ENCODE measurements at regions not wholly inside any gene's neighbourhood (a gene's known extent, or its start where the extent isn't known, plus 50 kb on each side); places are given as distances from the start of the nearest gene placed in this dataset.

DNA sequence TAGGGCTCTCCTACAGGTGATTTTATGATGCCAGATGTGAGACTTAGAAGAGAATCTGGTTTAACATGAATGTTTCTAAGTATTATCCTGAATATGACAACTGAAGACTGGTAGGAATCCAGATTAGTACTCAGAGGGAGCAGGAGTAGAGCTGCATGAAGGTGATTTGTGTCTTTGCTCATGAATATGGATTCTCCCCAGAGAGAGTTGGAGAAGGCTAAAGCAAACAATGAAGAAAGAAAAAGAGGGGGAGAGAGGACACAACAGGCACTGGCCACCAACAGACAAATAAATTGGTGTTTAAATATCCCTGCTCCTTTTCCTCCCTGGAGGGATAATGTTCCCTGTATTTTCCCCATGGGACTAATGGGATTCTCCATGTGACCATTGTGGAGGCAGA, 427.0 kb upstream of the KLF12 start (continued):
- TF ChIP-seq, protein P1, sequence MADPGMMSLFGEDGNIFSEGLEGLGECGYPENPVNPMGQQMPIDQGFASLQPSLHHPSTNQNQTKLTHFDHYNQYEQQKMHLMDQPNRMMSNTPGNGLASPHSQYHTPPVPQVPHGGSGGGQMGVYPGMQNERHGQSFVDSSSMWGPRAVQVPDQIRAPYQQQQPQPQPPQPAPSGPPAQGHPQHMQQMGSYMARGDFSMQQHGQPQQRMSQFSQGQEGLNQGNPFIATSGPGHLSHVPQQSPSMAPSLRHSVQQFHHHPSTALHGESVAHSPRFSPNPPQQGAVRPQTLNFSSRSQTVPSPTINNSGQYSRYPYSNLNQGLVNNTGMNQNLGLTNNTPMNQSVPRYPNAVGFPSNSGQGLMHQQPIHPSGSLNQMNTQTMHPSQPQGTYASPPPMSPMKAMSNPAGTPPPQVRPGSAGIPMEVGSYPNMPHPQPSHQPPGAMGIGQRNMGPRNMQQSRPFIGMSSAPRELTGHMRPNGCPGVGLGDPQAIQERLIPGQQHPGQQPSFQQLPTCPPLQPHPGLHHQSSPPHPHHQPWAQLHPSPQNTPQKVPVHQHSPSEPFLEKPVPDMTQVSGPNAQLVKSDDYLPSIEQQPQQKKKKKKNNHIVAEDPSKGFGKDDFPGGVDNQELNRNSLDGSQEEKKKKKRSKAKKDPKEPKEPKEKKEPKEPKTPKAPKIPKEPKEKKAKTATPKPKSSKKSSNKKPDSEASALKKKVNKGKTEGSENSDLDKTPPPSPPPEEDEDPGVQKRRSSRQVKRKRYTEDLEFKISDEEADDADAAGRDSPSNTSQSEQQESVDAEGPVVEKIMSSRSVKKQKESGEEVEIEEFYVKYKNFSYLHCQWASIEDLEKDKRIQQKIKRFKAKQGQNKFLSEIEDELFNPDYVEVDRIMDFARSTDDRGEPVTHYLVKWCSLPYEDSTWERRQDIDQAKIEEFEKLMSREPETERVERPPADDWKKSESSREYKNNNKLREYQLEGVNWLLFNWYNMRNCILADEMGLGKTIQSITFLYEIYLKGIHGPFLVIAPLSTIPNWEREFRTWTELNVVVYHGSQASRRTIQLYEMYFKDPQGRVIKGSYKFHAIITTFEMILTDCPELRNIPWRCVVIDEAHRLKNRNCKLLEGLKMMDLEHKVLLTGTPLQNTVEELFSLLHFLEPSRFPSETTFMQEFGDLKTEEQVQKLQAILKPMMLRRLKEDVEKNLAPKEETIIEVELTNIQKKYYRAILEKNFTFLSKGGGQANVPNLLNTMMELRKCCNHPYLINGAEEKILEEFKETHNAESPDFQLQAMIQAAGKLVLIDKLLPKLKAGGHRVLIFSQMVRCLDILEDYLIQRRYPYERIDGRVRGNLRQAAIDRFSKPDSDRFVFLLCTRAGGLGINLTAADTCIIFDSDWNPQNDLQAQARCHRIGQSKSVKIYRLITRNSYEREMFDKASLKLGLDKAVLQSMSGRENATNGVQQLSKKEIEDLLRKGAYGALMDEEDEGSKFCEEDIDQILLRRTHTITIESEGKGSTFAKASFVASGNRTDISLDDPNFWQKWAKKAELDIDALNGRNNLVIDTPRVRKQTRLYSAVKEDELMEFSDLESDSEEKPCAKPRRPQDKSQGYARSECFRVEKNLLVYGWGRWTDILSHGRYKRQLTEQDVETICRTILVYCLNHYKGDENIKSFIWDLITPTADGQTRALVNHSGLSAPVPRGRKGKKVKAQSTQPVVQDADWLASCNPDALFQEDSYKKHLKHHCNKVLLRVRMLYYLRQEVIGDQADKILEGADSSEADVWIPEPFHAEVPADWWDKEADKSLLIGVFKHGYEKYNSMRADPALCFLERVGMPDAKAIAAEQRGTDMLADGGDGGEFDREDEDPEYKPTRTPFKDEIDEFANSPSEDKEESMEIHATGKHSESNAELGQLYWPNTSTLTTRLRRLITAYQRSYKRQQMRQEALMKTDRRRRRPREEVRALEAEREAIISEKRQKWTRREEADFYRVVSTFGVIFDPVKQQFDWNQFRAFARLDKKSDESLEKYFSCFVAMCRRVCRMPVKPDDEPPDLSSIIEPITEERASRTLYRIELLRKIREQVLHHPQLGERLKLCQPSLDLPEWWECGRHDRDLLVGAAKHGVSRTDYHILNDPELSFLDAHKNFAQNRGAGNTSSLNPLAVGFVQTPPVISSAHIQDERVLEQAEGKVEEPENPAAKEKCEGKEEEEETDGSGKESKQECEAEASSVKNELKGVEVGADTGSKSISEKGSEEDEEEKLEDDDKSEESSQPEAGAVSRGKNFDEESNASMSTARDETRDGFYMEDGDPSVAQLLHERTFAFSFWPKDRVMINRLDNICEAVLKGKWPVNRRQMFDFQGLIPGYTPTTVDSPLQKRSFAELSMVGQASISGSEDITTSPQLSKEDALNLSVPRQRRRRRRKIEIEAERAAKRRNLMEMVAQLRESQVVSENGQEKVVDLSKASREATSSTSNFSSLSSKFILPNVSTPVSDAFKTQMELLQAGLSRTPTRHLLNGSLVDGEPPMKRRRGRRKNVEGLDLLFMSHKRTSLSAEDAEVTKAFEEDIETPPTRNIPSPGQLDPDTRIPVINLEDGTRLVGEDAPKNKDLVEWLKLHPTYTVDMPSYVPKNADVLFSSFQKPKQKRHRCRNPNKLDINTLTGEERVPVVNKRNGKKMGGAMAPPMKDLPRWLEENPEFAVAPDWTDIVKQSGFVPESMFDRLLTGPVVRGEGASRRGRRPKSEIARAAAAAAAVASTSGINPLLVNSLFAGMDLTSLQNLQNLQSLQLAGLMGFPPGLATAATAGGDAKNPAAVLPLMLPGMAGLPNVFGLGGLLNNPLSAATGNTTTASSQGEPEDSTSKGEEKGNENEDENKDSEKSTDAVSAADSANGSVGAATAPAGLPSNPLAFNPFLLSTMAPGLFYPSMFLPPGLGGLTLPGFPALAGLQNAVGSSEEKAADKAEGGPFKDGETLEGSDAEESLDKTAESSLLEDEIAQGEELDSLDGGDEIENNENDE (IDR thresholded peaks at IDR 0.05; ENCODE audit: insufficient replicate concordance, low read length): no peak
- TF ChIP-seq CBX5 (IDR thresholded peaks at IDR 0.05; ENCODE audit: low read depth, low read length): no peak
- no peak for TF ChIP-seq CTBP2 (IDR thresholded peaks at IDR 0.05; ENCODE audit: borderline replicate concordance, insufficient read depth, insufficient read length, low read length)
- TF ChIP-seq CHD2 (IDR thresholded peaks at IDR 0.05; ENCODE audit: low read length): no peak
- TF ChIP-seq SP1 (IDR thresholded peaks at IDR 0.05; ENCODE audit: low read depth, low read length): no peak
- TF ChIP-seq POU5F1 (IDR thresholded peaks at IDR 0.05; ENCODE audit: low read depth, low read length): no peak
- no peak for TF ChIP-seq SAP30 (IDR thresholded peaks at IDR 0.05; ENCODE audit: insufficient read depth, insufficient replicate concordance, low read length)
- TF ChIP-seq JUND (IDR thresholded peaks at IDR 0.05; ENCODE audit: low read length): no peak
- TF ChIP-seq CHD1 (IDR thresholded peaks at IDR 0.05; ENCODE audit: low read depth, low read length): no peak
- TF ChIP-seq JUN (IDR thresholded peaks at IDR 0.05; ENCODE audit: low read depth, low read length): no peak
- no peak for TF ChIP-seq HDAC2 (IDR thresholded peaks at IDR 0.05; ENCODE audit: borderline replicate concordance in 1 of 2, low read depth in 2 of 2, low read length in 2 of 2)
- TF ChIP-seq MAFK (IDR thresholded peaks at IDR 0.05; ENCODE audit: low read depth, low read length): no peak
